HepG2 (cell line): ENCODE measurements at regions not wholly inside any gene's neighbourhood (a gene's known extent, or its start where the extent isn't known, plus 50 kb on each side); places are given as distances from the start of the nearest gene placed in this dataset.
"Not testable (repeated sequence)": the region's sequence is repeated elsewhere in the genome, so short reads cannot be mapped to it uniquely, and the experiment has no call there.

Experiments used
- ATAC-seq: fragments of 200-7000 bp; cut with Tn5 transposase; 3 replicates; pipeline ENCODE4 v1.9.1; 2020; ENCODE audit warnings: mild to moderate bottlenecking, moderate library complexity
- BruUV-seq: library from RNA; stranded (reverse); fragments of 400-500 nt; replicated peaks from 2 replicates; lab custom pipeline; 2021; lab: Mats Ljungman, UMichigan
- CTCF ChIA-PET: fragments of 300-600 bp; formaldehyde crosslinking; extraction: SDS; loops from one replicate; lab custom pipeline; 2021; ENCODE audit warnings: low total read pairs, inconsistent platforms, low intra/inter-chr PET ratio; lab: Yijun Ruan, JAX
- POLR2A ChIA-PET: fragments of 350-600 bp; sonication (Branson Sonifier 250); formaldehyde crosslinking; loops from one replicate; lab custom pipeline; 2020; ENCODE audit warnings: antibody characterized with exemption, inconsistent platforms; lab: Yijun Ruan, JAX
- DNase-seq: peaks from one replicate; pipeline ENCODE4 v3.0.0-alpha.2; 2015; ENCODE audit warnings: low spot score
- FAIRE-seq: peaks from 3 replicates; lab custom pipeline; 2011; peaks lifted over from hg19 to GRCh38; lab: Jason Lieb, UNC
- H2AFZ ChIP-seq: one replicate; pipeline ENCODE4 v1.6.1; 2011; ENCODE audit warnings: low read length, inconsistent platforms
- H3K27ac ChIP-seq: fragments of 300-600 bp; 3 replicates; pipeline ENCODE4 v1.8.0; 2011; ENCODE audit warnings: mixed run types, mild to moderate bottlenecking, mixed read lengths, low read length, inconsistent platforms; ENCODE audit not compliant: insufficient read depth; ENCODE audit errors: extremely low read length
- H3K27me3 ChIP-seq, 2 experiments: fragments of 200-600 bp in 1 of 2; 2 replicates in 1 of 2; 3 replicates in 1 of 2; pipeline versions ENCODE4 v1.6.0 to v1.8.0; 2011; ENCODE audit warnings: low read length in 2 of 2, mild to moderate bottlenecking in 2 of 2, moderate library complexity in 2 of 2, inconsistent platforms in 1 of 2; ENCODE audit not compliant: insufficient read depth in 2 of 2, control insufficient read depth in 1 of 2
- H3K36me3 ChIP-seq, 2 experiments: fragments of 200-600 bp in 1 of 2; replicated peaks in 1 of 2; 2 replicates in 1 of 2; 3 replicates in 1 of 2; pipeline versions ENCODE4 v1.5.1 to v1.8.0; 2011; ENCODE audit warnings: low read length in 2 of 2, inconsistent platforms in 1 of 2; ENCODE audit not compliant: insufficient read depth in 2 of 2, control insufficient read depth in 1 of 2
- H3K4me1 ChIP-seq: 2 replicates; pipeline ENCODE4 v1.5.1; 2012; ENCODE audit warnings: low read length, inconsistent platforms; ENCODE audit not compliant: insufficient read depth
- H3K4me2 ChIP-seq: 2 replicates; pipeline ENCODE4 v1.6.0; 2011; ENCODE audit warnings: low read depth, low read length, inconsistent platforms
- H3K4me3 ChIP-seq, 3 experiments: fragments of 200-600 bp in 1 of 3; sonication (generic), shearing (Covaris generic) in 1 of 3; replicated peaks in 1 of 3; 2 replicates each; pipeline ENCODE4 v1.5.1; 2011 to 2016; ENCODE audit warnings: low read length in 3 of 3, inconsistent platforms in 2 of 3, low read depth in 2 of 3, mild to moderate bottlenecking in 2 of 3, control low read depth in 1 of 3, mixed read lengths in 1 of 3; ENCODE audit not compliant: insufficient read depth in 1 of 3
- H3K79me2 ChIP-seq: one replicate; pipeline ENCODE4 v1.6.1; 2011; ENCODE audit warnings: low read length, inconsistent platforms; ENCODE audit not compliant: insufficient read depth
- H3K9ac ChIP-seq: 2 replicates; pipeline ENCODE4 v1.6.0; 2011; ENCODE audit warnings: mild to moderate bottlenecking, low read depth, low read length, inconsistent platforms; ENCODE audit not compliant: insufficient read depth
- H3K9me3 ChIP-seq: 2 replicates; pipeline ENCODE4 v1.5.1; 2012; ENCODE audit warnings: mild to moderate bottlenecking, low read length
- H4K20me1 ChIP-seq: 2 replicates; pipeline ENCODE4 v1.6.0; 2011; ENCODE audit warnings: inconsistent platforms, mild to moderate bottlenecking, low read length, moderate library complexity; ENCODE audit not compliant: insufficient read depth
- ATF2 ChIP-seq: sonication (generic); formaldehyde crosslinking; IDR thresholded peaks from 2 replicates; pipeline ENCODE4 v1.4.0; 2020; ENCODE audit warnings: missing genetic modification reagents
- CEBPB ChIP-seq: IDR thresholded peaks from 2 replicates; pipeline ENCODE4 v1.6.1; 2011; ENCODE audit warnings: low read depth, low read length, improper control_type of control experiment, borderline replicate concordance
- FOXK1 ChIP-seq: sonication (generic); formaldehyde crosslinking; IDR thresholded peaks from 2 replicates; pipeline ENCODE4 v1.4.0; 2020; ENCODE audit warnings: low read depth, missing genetic modification reagents, borderline replicate concordance
- GABPA ChIP-seq, 2 experiments: IDR thresholded peaks; 2 replicates each; pipeline ENCODE4 v1.6.1; 2011 to 2016; ENCODE audit warnings: low read depth in 2 of 2, low read length in 1 of 2, missing biosample characterization in 1 of 2, missing genetic modification characterization in 1 of 2
- JUND ChIP-seq: sonication (generic); formaldehyde crosslinking; IDR thresholded peaks from 2 replicates; pipeline ENCODE4 v1.8.0; 2022; ENCODE audit warnings: mild to moderate bottlenecking, missing genetic modification reagents
- KMT2A ChIP-seq: sonication (generic); formaldehyde crosslinking; IDR thresholded peaks from 2 replicates; pipeline ENCODE4 v1.4.0; 2020; ENCODE audit warnings: missing genetic modification reagents
- MXD4 ChIP-seq: IDR thresholded peaks from 2 replicates; pipeline ENCODE4 v1.6.1; 2016; ENCODE audit warnings: mild to moderate bottlenecking, missing biosample characterization, missing genetic modification reagents
- PHF20 ChIP-seq: sonication (generic); formaldehyde crosslinking; IDR thresholded peaks from 2 replicates; pipeline ENCODE4 v1.5.0; 2020; ENCODE audit warnings: mild to moderate bottlenecking, missing genetic modification reagents
- SIN3A ChIP-seq: IDR thresholded peaks from 2 replicates; pipeline ENCODE4 v1.6.1; 2011; ENCODE audit warnings: low read depth, mild to moderate bottlenecking, control low read depth, low read length, borderline replicate concordance
- TBX2 ChIP-seq: sonication (generic); formaldehyde crosslinking; IDR thresholded peaks from 2 replicates; pipeline ENCODE4 v1.5.0; 2020; ENCODE audit warnings: missing genetic modification reagents, mild to moderate bottlenecking, borderline replicate concordance
- TOE1 ChIP-seq: sonication (generic); formaldehyde crosslinking; IDR thresholded peaks from 2 replicates; pipeline ENCODE4 v1.4.0; 2020; ENCODE audit warnings: mild to moderate bottlenecking, missing genetic modification reagents
- ZMYM4 ChIP-seq: sonication (generic); formaldehyde crosslinking; IDR thresholded peaks from 2 replicates; pipeline ENCODE4 v1.8.1; 2023; ENCODE audit warnings: mild to moderate bottlenecking, missing genetic modification reagents
- ZNF138 ChIP-seq: sonication (generic); formaldehyde crosslinking; IDR thresholded peaks from 2 replicates; pipeline ENCODE4 v1.5.0; 2020; ENCODE audit warnings: mild to moderate bottlenecking, low read depth, missing genetic modification reagents
- ZNF160 ChIP-seq: sonication (generic); formaldehyde crosslinking; IDR thresholded peaks from 2 replicates; pipeline ENCODE4 v1.8.0; 2022; ENCODE audit warnings: mild to moderate bottlenecking, inconsistent platforms, missing genetic modification reagents
- ZNF18 ChIP-seq: sonication (generic); formaldehyde crosslinking; IDR thresholded peaks from 2 replicates; pipeline ENCODE4 v1.8.0; 2022; ENCODE audit warnings: mild to moderate bottlenecking, missing genetic modification reagents; ENCODE audit not compliant: insufficient replicate concordance
- ZNF256 ChIP-seq: sonication (generic); formaldehyde crosslinking; conservative IDR thresholded peaks from 2 replicates; pipeline ENCODE4 v1.4.0; 2020; ENCODE audit warnings: missing genetic modification reagents
- ZNF577 ChIP-seq: sonication (generic); formaldehyde crosslinking; IDR thresholded peaks from 2 replicates; pipeline ENCODE4 v1.4.0; 2020; ENCODE audit warnings: mild to moderate bottlenecking, low read depth, missing genetic modification reagents, borderline replicate concordance
- WGBS: methylation state at CpG from one replicate; pipeline ENCODE4 v1.1.6; 2017; ENCODE audit warnings: low lambda C conversion rate; 5-methylcytosine and 5-hydroxymethylcytosine counted together
- in situ Hi-C: cut with HindIII; loops from 2 replicates; pipeline ENCODE4 v1.10.0; 2017; ENCODE audit warnings: low pct_unique_long_range_greater_than_20kb; ENCODE audit not compliant: extremely low pct_ligation_motif_present
- intact Hi-C: fragments of 100-400 bp; cut with micrococcal nuclease; formaldehyde crosslinking; loops from one replicate; pipeline ENCODE4 v1.10.0; 2022; ENCODE audit not compliant: unreplicated experiment

- POLR2A ChIA-PET, FAIRE-seq, H3K79me2 ChIP-seq, DNase-seq, intact Hi-C loops, H4K20me1 ChIP-seq, BruUV-seq, H2AFZ ChIP-seq, H3K9ac ChIP-seq, CTCF ChIA-PET, H3K27ac ChIP-seq, in situ Hi-C loops, H3K4me2 ChIP-seq, H3K36me3 ChIP-seq, H3K4me1 ChIP-seq, H3K27me3 ChIP-seq, H3K4me3 ChIP-seq, ATAC-seq: not testable (repeated sequence)
- peaks cover 13% of the 10 kb centered on the region; the same call in 1 of the 2 replicates for H3K9me3 ChIP-seq
- WGBS: 17% methylated on average over 7 of the region's 7 CpGs
These were observed 370.4 kb upstream of the CLNK start for GRCh38 chr4:11054937-11055336.

GRCh38 chr4:11053601-11054220 lies 369.1 kb upstream of the CLNK start:
- Histone ChIP-seq H4K20me1 (no peaks in the 10 kb centered on the region), H3K27ac (no peak overlapping the region), H3K4me1 (no peaks in the 10 kb centered on the region), H3K4me3 (no peak overlapping the region), H3K36me3 (no peaks in the 10 kb centered on the region), H3K79me2 (no peaks in the 10 kb centered on the region), H3K4me2 (no peak overlapping the region), H2AFZ (no peak overlapping the region), H3K27me3 (no peaks in the 10 kb centered on the region), H3K9me3 (peaks cover 23% of the 10 kb centered on the region; the same call in 1 of the 2 replicates), H3K9ac (no peak overlapping the region)
- no peak for FAIRE-seq
- no peak for ATAC-seq
- 5% methylated on average over 5 of the region's 5 CpGs for WGBS
- CTCF ChIA-PET: no interaction called here
- POLR2A ChIA-PET: no interaction called here
- no peak for DNase-seq
- in situ Hi-C loops: no loop called here
- intact Hi-C loops: no loop called here
- no TSS peak for BruUV-seq
- TF ChIP-seq MXD4 (CRISPR knock-in tag) (no peak), FOXK1 (CRISPR knock-in tag) (no peak), ZNF160 (CRISPR knock-in tag) (no peak), ATF2 (CRISPR knock-in tag) (no peak), PHF20 (no peak), ZMYM4 (CRISPR knock-in tag) (no peak), GABPA (IDR thresholded peaks at IDR 0.05; ENCODE audit: low read depth, low read length) (no peak), GABPA (CRISPR knock-in tag; IDR thresholded peaks at IDR 0.05; ENCODE audit: low read depth) (no peak), CEBPB (no peak), TBX2 (CRISPR knock-in tag) (no peak), ZNF256 (CRISPR knock-in tag) (no peak), SIN3A (no peak), TOE1 (no peak), ZNF577 (CRISPR knock-in tag) (no peak), KMT2A (no peak), ZNF18 (no peak), ZNF138 (CRISPR knock-in tag) (no peak), JUND (CRISPR knock-in tag) (no peak)
